HG03432 (cell line): ENCODE measurements at regions not wholly inside any gene's neighbourhood (a gene's known extent, or its start where the extent isn't known, plus 50 kb on each side); places are given as distances from the start of the nearest gene placed in this dataset.
"Not testable (repeated sequence)": the region's sequence is repeated elsewhere in the genome, so short reads cannot be mapped to it uniquely, and the experiment has no call there.

Experiments used
- ATAC-seq: cut with Tn5 transposase; IDR thresholded peaks from one replicate; pipeline ENCODE4 v1.9.1; 2021; ENCODE audit warnings: mild to moderate bottlenecking, moderate library complexity; ENCODE audit not compliant: unreplicated experiment

DNA sequence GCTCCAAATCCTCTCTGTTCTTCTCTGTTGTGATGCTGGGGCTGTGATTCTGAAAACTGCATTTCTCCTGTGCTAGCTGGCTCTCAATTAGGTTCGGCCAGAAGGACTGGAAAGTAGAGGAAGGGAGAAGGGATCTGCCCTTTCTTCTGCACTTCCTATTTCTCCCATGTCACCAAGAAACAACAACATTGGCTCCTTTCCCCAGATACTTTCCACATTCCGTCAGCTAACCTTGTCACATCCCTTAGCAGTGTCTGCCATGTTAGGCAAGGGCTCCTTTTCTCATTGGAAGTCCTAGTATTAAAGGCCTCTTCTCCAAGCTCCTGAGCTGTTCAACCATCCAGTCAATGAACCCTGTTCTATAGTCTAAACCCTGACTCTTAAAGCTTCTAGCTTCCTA lies 171.1 kb downstream of the ZNF621 start:
- ATAC-seq: no peak

DNA sequence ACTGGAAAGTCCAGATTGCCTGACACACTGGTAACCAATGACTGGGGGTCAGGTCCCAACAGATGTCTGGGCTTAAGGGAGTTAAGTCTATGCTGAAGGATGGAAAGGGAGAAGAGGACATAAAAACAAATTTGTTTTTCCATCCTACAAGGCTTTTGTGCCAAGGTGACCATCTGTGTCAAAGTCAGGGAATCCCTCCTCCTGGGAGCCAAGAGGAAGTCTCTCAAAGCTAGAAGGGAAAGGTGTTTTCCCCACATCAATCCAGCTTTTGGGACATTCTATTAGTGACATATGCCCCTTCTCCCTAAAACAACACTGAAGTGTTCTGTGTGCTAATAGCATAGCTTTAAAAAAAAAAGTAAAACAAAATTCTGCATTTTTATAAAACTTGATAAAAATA lies 173.9 kb downstream of the ZNF621 start:
- ATAC-seq: not testable (repeated sequence)

DNA sequence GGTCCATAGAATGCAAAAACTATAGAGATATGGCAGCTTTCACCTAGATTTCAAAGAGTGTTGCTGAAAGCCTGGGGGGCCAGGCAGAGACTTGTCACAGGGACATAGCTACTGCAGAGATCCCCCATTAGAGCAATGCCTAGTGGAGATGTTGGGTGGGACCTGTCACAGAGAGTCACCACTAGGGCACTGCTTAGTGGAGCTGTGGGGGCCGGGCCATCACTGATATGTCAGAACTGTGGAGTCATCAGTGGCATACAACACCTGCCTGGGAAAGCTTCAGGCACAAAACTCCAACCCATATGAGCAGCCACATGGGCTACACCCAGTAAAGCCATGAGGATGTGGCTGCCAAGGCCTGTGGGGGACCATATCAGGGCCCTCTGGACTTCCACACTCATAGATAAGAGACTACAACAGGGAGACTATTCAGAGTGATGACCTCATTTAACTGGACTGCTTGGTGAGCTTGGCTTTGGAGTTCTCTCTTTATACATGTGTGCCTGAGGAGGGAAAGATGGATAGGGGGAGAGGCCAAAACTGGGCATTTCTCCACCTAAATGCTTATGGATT lies 176.3 kb downstream of the ZNF621 start:
- no peak for ATAC-seq

DNA sequence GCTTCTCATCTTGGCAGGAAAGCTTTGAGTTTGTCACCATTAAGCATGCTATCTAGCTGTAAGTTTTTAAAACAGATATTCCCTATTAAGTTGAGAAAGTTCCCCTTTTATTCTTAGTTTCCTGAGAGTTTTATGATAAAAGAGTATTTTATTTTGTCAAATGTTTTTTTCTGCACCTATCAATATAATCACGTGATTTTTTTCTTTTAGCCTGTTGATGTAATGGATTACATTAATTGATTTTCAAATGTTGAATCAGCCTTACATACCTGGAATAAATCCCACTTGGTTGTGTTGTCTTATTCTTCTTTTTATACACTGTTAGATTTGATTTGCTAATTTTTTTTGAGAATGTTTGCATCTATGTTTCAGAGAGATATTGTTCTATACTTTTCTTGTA lies 179.5 kb downstream of the ZNF621 start:
- ATAC-seq: no peak

DNA sequence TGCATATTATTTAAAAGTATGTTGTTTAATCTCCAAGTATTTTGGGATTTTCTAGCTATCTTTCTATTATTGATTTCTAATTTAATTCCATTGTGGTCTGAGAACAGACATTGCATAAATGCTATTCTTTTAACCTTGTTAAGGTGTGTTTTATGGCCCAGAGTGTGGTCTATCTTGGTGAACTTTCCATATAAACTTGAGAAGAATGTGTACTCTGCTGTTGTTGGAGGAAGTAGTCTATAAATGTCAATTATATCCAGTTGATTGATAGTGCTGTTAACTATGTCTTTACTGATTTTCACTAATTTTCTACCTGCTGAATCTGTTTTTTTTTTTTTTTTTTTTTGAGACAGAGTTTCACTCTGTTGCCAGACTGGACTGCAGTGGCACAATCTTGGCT lies 180.9 kb downstream of the ZNF621 start:
- no peak for ATAC-seq

DNA sequence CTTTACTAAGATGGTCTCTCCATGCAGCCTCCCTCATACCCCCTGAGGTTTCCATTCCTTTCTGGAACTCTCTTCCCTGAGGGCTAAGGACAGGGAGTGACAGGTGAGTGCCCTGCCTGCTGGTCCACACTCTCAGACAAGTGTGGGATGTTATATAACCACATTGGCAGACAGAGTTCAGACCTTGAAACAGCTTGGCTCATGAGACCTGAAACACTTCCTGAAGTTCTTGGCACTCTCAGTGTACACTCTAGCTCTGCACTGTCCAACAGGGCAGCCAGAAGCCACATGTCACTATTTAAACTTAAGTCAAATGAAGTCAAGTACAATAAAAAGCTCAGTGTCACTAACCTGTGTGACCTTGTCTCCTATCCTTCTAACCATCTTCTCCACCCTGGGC lies 188.5 kb downstream of the ZNF621 start:
- ATAC-seq: no peak

DNA sequence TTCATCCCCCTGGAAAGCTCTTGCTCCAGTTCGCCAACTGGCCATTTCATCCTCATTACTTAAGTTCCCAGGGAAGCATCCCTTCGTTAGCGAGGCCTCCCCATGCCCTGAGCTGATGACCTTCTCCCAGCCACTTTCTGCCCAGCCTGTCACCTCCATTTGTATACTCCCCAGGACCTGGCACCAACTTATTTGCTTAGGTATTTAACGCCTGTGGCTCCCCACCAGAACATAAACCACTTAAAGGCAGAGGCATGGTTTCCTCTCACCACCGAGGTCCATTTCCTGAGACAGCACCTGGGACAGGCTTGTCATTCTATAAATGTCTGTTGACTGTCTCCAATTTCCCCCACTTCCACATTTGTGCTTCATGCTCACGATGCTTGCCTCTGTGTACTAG lies 189.0 kb downstream of the ZNF621 start:
- no peak for ATAC-seq

DNA sequence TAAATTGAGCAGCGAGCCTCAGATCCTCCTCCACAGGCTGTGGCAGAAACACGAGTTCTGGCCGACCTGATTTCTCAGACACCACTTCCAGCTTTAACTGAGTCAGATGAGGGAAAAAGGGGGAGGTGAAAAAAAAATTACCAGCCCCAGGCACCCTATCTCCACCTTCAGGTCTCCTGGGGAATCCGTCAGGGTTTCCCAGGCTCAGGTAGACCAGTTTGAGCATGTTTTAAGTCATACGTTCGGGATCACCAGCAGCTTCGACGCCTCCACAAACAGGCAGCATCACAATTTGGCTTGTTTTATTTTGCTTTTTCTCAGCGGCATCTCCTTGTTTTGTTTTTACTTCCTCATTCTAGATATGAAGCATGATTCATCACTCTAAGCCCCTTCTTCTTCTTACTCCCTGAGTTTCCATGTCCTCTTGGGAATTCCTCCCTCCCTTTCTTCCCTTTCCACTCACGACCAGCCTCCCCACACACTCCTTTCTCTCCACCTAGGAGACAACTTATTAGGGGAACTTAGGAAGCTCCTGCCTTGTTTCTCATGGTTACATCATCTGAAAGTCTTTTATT lies 190.1 kb downstream of the ZNF621 start:
- no peak for ATAC-seq

DNA sequence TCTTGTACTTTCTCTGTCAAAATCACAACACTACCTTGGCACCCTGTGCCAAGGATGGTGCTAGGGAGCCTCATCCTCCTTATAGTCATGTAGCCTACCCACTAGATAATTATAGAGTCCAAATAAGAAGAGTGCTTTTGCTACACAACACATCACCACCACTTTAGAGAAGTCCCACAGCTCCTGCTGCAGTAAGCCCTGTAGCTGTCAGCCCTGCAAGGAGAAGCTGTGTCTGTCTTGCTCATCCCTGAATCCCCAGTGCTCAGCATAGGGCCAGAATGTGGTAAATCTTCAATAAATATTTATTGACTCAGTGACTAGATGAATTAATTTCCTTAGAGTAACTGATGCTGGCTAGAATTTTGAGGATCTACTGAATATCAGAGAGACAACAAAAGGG lies 190.8 kb downstream of the ZNF621 start:
- no peak for ATAC-seq

DNA sequence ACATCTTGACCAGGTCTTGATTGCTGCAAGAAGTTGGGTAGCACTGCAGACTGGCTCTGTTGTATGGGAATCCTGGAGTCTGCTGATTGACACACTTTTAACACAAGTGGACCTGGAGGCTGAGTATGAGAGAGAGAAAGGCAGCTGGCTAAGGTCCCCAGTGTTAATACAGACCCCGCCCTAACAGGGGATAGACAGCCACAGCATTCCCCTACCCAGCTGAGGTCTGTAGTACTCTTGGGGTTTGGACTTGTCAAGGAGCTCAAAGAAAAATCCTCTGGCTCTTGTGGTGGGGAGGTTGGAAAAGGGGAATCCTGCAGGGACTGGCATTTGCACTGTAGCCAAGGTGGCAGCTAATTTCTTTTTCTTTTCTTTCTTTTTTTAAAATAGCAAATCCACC lies 192.7 kb downstream of the ZNF621 start:
- no peak for ATAC-seq

DNA sequence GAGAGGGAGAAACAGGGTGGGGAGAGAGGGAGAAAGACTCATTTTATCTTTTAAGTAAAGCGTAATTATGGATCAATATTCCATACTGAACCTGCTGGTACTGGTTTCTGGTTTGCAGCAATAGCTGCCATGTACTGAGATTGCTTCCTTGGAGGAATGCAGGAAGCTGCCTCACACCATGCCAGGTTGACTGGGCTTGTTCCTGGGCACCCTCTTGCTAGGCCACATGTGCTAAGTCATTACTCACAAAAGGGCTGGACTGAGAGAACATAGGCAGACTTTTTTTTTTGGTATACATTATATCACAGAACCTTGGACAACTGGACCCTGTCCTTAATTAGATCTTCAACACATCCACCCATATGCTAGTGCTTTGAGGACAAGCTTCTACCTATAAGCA lies 193.4 kb downstream of the ZNF621 start:
- ATAC-seq: peak; percentile 24

DNA sequence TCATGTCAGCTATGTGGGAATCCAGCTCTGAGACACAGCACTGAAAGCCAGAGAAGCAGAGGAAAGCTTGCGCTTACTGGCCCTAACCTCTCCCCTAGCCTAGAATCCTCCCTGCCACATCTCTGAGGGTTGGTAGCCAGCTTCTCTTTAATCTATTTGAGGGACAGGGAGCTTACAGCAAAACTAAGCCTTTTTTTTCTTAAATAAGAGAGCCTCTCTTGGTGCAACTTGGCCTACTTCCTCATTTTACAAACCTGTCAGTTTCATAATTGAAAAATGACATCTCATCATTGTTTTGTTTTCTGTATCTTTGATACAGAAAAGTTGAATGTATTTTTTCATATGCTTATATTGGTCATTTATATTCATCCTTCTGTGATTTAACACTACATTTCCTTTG lies 193.9 kb downstream of the ZNF621 start:
- ATAC-seq: peak; percentile 96

DNA sequence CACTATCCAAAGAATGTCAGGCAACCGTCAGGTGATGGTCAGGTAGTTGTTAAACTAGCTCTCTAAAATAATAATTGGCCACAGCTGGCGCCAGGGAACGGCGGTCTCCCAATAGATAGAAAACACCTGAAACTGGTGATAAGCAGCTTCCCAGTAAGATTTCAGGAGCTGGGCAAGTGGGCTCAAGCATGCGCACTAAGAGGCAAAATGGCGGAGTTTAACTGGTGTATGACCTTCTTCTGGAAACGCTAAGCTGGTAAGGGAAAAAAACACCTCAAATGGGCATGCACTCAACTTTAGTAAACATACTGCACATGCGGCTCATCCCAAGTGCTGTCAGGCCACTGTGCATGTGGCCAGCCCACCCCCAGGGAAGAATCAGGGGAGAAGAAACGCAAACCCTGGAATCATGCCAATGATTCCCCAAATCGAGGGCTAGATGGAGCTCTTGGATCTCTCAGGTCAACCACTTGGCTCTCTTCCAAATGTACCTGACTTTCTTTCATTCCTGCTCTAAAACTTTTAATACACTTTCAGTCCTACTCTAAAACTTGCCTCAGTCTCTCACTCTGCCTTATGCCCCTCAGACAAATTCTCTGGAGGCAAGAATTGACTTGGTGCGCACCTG lies 195.0 kb downstream of the ZNF621 start:
- no peak for ATAC-seq

DNA sequence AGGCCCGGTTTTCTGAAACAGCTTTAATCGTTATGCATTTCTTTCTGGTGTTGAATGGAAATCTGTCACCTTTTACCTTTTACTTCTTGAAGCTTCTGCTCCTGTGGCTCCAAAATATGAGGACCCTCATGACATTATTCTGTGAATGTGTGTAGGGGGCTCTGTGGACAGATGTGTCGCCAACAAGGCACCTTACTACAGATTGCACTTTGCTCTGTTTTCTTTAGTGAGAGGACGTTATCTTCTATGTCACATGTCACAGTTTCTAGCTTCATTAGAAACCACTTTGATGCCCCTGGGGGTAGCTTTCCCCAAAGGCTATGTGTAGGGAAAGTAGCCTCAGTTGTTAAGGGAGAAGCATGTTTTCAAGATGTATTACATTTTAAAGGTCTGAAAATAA lies 195.6 kb downstream of the ZNF621 start:
- no peak for ATAC-seq

DNA sequence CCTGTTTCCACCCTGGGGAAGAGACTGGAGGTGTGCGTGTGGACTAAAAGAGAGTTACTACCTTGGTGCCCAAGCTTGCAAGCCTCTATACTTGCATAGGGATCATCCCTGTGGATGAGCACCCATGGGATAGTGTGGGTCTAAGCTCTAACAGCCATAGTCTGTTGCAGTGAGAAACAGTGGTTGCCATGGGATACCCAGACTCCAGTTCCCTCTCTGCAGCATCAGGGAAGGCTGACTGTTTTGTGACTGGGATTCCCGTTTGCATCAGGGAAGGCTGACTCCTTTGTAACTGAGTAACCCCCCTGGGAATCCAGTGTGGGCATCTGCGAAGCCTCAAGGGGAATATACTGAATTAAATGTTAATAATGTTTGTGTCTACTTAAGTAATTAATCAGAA lies 196.1 kb downstream of the ZNF621 start:
- ATAC-seq: no peak

DNA sequence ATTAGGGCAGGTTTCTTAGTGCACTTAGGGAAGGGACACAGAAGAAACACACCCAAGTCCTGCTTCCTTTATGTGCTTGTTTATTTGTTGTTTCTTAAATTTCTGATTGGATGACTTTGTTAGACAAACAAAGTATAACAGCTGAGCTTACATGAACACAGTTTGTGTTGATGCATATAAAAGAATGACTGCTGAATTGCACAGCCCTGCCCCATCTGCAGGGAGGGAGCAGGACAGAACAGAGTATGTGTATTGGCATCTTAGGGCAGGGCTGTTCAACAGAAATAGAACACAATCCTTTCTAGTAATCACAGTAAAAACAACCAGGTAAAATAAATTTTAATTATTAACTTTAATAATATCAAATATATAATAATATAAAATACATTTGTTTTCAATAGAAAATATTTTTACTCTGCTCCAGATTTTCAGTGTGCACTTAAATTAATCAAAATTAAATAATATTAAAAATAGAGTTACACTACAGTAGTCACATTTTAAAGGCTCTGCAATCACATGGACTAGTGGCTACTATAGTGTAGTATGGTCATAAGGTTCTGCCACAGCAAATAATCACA lies 198.4 kb downstream of the ZNF621 start:
- ATAC-seq: no peak

DNA sequence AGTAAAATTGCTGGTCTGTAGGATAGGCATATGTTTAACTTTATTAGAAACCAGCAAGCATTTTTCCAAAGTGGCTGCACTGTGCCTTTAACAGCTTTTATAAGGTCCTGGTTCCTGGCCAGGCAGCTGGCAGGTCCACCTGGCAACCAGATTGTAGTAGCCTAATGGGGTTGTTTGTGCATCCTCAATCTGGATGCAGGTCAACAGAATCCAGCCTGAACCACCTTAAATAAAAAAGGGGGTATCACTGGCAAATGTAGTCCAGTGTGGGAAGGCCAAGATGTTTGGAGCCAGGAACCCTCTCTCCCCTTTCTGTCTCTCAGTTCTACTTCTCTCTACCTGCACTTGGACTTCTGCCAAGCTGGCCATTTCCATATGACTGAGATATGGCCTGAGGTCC lies 200.3 kb downstream of the ZNF621 start:
- ATAC-seq: no peak

DNA sequence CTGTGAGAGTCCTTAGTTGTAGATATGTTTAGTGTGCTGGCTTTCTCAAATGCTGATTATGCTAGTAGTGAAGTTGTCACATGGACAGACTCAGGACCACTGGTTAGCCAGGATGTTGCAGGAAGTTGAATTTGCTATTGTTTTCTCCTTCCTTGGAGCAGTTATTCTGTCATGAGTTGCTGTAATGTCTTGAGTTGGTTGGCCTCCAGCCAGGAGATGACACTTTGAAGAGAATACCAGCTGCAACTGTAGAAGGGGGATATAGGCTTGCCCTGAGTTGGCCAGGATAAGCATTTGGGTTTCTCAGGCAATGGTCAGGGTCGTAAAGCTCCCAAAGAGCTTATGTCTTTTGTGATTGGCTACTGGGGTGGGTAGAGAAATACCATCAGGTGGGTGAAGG lies 206.7 kb downstream of the ZNF621 start:
- ATAC-seq: no peak

DNA sequence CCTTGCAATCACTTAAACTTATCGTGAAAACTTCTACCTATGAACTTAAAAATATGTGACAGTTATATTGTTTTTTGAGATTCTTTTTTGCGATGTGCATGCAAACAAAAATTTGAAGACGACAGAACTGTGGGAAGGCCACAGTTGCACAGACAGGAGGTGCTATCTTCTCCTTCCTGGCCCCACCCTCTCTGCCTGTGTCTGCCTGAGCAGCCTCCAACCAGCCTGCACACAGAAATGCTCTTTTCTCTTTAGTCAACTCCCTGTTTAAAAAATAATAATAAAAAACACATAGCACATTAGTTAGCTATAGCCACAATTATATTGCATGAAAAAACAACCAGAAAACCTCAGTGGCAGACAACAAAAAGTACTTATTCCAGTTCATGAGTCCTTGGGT lies 212.2 kb downstream of the ZNF621 start:
- ATAC-seq: no peak

DNA sequence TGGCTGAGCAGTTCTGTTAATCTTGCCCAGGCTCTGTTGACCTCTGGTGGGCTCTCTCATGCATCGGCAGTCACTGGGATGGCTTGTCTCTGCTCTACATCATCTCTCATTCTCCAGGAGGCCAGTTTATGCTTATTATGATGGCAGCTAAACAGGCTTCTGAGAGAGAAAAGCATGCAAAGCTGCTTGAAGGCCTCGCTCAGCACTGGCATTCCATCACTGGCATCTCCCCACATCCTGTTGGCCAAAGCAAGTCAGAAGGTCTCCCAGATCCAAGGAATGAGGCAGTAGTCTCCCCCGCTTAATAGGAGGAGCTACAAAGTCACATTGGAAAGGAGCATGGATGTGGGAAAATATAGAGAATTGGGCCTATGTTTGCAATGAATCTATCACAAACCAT lies 212.6 kb downstream of the ZNF621 start:
- ATAC-seq: no peak

DNA sequence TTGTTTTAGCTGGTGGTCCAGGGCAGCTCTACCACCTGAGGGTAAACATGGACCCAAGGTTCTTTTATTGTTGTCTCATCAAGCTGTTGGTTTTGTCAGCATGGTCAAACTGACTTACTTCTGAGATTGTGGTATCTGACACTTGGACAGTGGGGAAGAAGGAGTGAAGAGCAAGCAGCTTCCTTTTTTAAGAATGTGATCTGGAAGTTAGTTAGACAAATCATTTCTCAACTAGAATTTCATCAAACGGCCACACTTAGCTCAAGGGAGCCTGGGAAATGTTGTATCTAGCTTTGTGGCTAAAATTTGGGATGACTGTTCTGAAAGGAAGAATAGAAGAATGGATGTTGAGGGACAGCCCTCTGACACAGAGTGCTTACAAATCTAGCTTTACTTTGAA lies 215.2 kb downstream of the ZNF621 start:
- ATAC-seq: no peak

DNA sequence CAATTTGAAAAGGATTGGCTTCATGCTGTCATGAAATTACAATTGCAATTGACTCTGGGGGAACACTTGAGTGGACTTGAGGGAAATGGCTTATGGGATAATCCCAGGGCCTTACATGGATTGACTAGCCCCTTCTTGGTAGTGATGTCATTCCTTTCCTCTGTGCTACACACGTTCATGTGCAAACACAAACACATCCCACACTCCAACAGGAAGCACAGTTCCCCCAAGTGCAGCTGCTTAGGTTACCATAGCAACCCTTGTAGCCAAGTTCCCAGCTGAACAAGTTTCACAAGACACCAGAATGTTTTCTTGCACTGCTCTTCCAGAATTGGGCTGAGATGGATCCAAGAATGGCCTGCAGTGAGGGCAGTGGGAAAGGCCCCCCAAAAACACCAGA lies 217.0 kb downstream of the ZNF621 start:
- ATAC-seq: no peak
